Urothelium cell line (cell line): ENCODE measurements at regions not wholly inside any gene's neighbourhood (a gene's known extent, or its start where the extent isn't known, plus 50 kb on each side); places are given as distances from the start of the nearest gene placed in this dataset.

ENCODE experiments used
- DNase-seq: peaks from one replicate; pipeline ENCODE4 v3.0.0; 2011; ENCODE audit warnings: low spot score, mixed read lengths
- FAIRE-seq: peaks from 2 replicates; lab custom pipeline; 2011; peaks lifted over from hg19 to GRCh38; lab: Jason Lieb, UNC

DNA sequence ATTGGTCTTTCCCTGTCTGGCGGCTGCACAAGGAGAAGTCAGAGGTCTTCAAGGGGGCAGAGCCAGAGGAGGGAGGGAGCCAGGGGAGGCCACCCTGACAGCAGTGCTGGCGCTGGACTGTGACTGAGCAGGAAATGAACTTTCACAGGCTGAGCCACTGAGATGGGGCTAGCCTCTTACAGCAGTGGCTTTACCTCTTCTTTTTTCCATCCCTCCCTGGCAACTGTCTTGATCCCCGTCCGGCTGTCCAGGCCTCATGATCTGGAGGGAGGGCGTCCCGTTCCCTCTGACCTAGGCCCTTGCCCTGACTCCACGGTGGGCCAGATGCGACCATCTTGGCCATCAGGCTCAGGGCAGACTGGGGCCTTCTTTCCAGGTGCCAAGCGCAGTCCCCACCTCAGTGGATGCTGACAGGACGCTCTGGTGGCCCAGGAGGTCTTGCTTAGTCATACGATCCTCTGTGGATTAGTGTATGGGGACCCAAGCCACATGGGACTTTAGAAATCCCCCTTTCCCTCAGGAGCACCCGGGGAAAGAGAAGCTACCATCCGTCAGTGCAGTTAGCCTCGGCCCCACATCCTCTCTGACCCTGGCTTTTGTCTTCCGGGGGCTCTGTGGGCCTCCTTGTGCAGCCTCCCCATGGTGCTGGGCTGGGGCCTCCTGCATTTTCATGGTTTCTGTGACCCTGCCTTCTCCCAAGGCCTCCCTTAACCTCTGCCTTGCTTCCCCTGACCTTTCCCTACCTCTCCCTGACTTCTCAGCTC, 57.4 kb upstream of the CCDC167 start:
- DNase-seq = no peak
- no peak for FAIRE-seq

DNA sequence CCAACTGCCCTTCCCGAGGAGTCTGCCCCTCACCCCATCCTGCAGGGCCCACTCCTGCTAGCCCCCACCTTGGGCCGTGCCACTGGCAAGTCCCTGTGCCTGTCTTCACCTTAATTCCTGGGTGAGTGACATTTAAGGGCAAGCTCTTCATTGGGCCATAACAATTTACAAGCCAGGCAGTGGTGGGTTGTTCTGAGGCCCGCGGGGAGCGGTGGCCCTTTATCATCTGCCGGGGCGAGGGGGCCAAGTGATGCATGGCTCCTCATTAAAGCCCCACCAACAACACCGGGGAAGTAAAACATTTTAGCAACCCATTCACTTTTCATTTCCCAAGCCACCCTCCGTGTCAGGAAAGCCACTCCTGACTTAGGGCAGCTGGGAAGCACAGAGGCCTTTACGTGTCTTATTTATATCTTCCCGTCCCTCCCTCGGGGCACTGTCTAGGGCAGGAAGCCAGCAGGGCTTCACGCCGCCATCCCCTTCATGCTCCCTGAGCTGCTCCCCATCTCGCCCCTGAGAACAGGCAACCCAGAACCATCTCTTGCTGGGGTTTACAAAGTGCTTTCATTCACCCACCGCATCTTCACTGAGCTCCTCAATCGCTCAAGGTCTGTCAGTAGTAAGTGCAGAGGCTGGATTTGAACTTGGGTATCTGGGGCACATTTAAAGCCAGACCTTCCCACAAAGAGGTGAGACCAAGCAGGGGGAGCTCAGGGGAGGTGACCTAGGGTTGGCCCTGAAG, 55.5 kb upstream of the CCDC167 start:
- no peak for FAIRE-seq
- no peak for DNase-seq

DNA sequence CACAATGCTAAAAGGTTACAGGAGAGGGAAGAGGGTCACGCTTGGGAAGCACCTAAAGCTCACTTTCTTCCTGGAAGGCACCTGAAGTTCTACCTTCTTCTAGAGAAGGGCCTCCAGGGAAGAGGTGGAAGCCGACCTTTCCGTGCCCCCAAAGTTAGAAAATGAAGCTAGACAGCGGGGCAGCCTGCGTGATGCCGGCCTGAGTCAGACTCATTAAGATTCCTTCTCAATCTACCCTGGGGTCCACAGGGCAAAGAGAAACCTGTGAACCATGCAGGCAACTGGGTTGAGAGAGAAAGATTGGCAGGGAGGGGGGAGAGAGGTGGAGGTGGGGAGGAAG, 54.8 kb upstream of the CCDC167 start:
- FAIRE-seq = no peak
- DNase-seq = no peak

GRCh38 chr6:37552267-37552666, 52.6 kb upstream of the CCDC167 start:
- FAIRE-seq (no peak), DNase-seq (no peak)

DNA sequence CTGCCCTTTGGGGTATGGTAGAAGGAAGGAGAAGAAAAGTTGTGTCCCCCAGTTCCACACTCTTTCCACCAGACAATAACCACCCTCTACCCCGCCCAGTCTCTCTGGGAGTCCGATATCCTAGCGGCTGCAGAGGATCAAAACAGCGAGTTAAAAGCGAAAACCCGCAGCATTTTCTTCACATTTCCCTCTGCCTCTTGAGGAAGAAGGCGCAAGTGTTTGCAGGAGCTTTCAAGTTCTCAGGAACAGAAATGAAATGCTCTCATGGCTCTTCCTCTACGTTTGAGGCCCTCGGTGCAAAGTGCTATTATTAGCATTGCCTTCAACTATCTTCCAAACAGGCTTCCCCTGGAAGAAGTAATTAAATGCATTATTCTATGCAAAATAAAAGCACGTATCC, 52.2 kb upstream of the CCDC167 start:
- no peak for DNase-seq
- no peak for FAIRE-seq

- no peak for FAIRE-seq
- no peak for DNase-seq
Measured at GRCh38 chr6:37551446-37551845, 51.8 kb upstream of the CCDC167 start.

DNA sequence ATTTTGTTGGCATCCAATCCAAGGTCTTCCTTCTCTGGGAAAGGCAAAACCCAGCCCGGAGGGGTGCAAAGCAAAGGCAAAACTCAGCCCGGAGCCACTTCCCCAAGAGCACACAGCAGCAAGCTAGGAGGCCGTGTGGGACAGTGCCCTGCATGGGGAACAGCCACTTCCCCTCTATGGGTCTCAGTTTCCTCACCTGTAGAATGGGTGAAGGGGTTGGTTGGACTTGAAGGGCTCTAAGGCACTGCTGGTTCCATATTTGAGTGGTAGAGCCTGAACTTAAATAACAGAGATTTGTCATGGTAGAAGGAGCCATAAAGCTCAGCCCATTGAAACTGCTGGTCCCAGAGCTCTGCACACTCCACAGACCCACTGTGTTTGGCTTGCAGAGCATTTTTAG, 51.3 kb upstream of the CCDC167 start:
- DNase-seq = no peak
- no peak for FAIRE-seq

DNA sequence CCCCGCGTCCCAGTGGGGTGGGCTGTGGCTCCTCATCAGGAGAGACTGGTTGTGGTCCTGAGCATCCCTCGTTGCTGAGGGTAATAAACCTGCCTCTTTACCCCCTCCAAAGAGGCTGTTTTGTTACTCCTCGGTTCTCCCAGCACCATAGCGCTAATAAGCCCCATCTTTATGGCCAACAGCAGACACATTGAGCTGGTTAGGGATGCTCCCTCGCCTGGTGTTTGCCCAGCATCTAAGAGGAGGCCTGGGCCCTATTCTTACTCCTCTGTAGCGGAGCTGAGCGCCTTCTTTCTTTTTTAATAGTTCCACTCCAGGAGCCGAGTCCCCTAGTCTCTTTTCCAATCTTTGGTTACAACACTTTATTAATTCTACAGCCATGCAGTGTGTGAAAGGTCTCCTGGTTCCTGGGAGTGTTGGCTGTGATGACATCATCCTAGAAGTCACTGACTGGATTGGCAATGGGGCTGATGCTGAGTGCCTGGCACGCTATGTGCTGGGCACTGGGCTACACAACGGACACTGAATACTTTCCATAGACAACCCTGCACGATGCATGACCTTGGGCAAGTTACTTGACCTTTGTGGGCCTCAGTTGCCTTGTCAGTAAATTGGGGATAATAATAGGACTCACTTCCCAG, 50.6 kb upstream of the CCDC167 start:
- DNase-seq (no peak), FAIRE-seq (no peak)

- no peak for FAIRE-seq
- no peak for DNase-seq
Measured at GRCh38 chr6:37549558-37549957, 49.9 kb upstream of the CCDC167 start.
